Neural cell (in vitro differentiated cells): ENCODE measurements at regions not wholly inside any gene's neighbourhood (a gene's known extent, or its start where the extent isn't known, plus 50 kb on each side); places are given as distances from the start of the nearest gene placed in this dataset.

Experiments
- CTCF ChIP-seq: fragments of 450-650 bp; IDR thresholded peaks from 2 replicates; pipeline ENCODE4 v1.5.1; 2014; ENCODE audit warnings: antibody characterized with exemption, mild to moderate bottlenecking, moderate library complexity; ENCODE audit not compliant: poor library complexity, severe bottlenecking
- POLR2AphosphoS5 ChIP-seq: IDR thresholded peaks from 2 replicates; pipeline ENCODE4 v1.6.1; 2012

- TF ChIP-seq POLR2AphosphoS5 (no peak), CTCF (no peak)
These were observed 229.1 kb downstream of the KCNRG start for GRCh38 chr13:50244355-50244712.
